ENCODE measurements at regions not wholly inside any gene's neighbourhood (a gene's known extent, or its start where the extent isn't known, plus 50 kb on each side); places are given as distances from the start of the nearest gene placed in this dataset.
"Not testable (repeated sequence)": the region's sequence is repeated elsewhere in the genome, so short reads cannot be mapped to it uniquely, and the experiment has no call there.

GRCh38 chr3:40649346-40649745, 124.6 kb downstream of the ZNF621 start:
- no peak for DNase-seq

GRCh38 chr3:40652072-40652471, 127.3 kb downstream of the ZNF621 start:
- no peak for DNase-seq

GRCh38 chr3:40653001-40653400, 128.2 kb downstream of the ZNF621 start:
- DNase-seq: no peak

- DNase-seq: no peak
These were observed 129.1 kb downstream of the ZNF621 start for GRCh38 chr3:40653878-40654277.

- no peak for DNase-seq
These were observed 130.8 kb downstream of the ZNF621 start for GRCh38 chr3:40655551-40655950.

- no peak for DNase-seq
These were observed 132.9 kb downstream of the ZNF621 start for GRCh38 chr3:40657623-40658022.

GRCh38 chr3:40658305-40658704, 133.5 kb downstream of the ZNF621 start:
- DNase-seq: no peak

DNA sequence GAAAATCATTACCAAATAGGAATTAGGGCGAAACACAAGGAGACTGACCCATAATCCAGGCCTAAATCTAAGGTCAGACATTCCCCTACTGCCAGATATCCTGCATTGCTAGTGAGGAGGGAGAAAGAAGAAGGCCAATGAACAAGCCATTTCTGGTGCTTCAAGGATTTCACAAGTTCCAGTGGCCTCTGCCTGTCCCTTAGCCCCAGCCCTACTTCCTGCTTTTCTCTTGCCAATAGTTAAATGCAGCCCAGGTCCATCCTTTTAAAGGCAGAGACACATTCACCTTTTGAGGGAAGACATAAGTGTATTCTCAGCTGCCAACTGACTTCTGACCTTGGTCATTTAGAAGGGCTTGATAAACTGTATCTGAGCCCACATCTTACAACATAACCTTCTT, 135.8 kb downstream of the ZNF621 start:
- DNase-seq: no peak

- no peak for DNase-seq
These were observed 136.5 kb downstream of the ZNF621 start for GRCh38 chr3:40661284-40661683.

GRCh38 chr3:40663280-40663679, 138.5 kb downstream of the ZNF621 start:
- DNase-seq: no peak

- DNase-seq: no peak
These were observed 144.4 kb downstream of the ZNF621 start for GRCh38 chr3:40669176-40669575.

GRCh38 chr3:40672861-40673260, 148.1 kb downstream of the ZNF621 start:
- DNase-seq: no peak

DNA sequence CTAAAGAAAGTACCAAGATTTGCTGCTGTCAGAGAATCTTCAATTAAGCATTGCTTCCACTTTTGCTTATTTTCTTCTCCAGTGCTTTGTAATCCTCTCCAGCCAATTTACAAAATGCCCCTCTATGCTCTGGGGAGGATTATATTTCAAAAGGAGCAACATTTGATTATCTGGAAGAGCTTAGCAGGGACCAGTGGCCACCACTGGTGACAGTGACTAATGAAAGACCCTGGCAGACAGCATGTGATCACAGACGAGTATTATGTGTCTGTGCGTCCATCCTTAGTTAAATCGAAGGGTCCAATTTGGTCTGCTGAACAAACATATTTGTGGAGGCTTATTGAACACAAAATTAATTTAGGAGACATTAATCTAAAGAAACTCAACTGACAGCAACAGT, 152.6 kb downstream of the ZNF621 start:
- no peak for DNase-seq

- no peak for DNase-seq
These were observed 153.0 kb downstream of the ZNF621 start for GRCh38 chr3:40677749-40678148.

DNA sequence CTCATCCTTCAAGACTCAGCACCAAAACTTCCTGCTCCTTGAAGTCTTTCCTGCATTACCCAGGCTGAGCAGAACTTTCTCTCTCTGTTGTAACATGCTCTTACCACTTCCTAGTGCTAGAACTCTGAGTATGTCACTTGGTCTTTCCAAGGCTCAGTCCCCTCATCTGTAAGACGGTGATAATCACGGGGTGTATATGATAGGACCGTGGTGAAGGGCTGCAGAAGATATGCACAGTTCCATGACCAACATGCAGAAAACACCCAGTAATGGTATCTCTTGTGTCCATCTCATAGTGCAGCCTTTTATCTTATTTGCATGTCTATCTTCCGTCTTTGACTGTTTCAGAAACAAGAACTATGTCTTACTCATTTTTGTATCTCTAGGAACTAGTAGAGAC, 154.5 kb downstream of the ZNF621 start:
- no peak for DNase-seq

DNA sequence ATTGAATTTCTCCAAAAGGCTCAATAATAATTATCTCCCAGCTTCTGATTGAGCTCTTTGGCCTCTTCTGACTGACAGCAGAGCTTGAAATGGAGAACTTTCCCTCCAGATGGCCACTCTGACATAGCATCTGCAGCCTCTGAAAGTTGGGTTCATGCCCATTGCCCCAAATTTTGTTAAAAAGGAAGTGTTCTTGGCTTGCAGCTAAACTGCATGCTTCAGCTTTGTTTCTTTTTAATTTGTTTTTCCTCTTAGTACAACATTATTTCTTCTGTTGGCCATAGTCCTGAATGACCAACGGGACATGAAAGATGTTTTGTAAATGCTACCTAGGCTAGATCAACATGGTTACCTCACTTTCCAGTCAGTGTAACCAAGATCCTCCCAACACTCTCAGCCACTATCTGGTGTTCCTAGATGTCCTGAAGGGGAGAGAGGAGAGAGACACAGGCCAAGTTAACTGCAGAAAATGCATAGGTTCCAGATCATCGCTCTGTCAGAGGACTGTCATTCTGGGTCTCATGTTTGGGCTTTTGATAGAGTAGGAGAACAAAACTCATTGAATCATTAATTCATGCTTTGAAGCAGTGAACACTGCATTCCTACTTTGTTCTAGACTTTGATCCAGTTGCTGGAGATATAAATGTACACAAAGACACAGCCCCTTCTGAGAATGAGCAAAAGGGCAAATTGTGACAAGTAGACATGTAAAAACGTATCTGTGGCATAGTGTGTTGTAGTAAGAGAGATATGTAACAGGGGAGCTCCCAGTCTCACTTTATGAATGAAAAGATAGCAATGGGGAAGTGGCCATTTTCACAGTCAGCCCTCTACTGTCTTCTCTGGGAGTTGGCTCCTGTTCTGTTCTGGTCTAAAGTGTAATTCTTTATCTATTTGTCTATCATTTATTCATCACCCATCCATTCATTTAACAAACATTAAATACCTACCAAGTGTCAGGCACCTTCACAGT, 156.2 kb downstream of the ZNF621 start:
- DNase-seq: no peak

DNA sequence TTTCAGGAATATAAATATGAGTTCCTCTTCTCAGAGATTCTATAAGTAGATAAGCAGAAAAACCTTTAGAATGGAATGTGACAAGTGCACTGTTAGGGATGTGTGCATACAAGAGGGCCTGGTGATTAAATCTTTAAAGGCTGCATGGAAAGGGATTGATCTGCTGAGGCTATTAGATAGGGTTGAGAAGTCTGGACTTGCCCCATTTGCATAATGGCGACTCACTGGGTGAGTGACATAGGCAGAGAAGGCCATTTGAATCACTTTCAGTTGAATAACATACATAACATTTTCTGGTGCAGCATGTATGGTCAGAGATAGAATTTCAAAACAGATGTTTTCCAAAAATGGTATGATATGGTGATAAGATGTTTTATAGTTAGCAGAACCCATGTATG, 156.9 kb downstream of the ZNF621 start:
- DNase-seq: no peak

DNA sequence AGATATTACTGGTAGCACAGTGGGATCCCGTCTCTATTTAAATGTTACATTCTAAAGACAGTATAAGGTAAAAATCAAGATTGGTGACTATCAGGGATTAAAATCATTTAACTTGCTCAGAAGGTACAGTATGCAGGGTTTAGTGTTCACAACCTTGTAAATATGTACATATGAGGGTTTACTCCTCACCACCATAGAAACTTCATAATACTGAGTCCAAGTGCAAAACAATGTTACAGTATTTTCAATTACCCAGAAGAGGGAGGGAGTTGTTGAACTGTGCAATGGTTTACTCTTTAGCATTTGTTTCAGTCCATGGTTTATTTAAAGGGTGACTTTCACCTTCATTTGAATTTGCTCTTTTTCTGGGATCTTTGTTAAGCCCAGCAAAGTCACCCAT, 165.1 kb downstream of the ZNF621 start:
- no peak for DNase-seq

- no peak for DNase-seq
These were observed 166.1 kb downstream of the ZNF621 start for GRCh38 chr3:40690749-40691451.

DNA sequence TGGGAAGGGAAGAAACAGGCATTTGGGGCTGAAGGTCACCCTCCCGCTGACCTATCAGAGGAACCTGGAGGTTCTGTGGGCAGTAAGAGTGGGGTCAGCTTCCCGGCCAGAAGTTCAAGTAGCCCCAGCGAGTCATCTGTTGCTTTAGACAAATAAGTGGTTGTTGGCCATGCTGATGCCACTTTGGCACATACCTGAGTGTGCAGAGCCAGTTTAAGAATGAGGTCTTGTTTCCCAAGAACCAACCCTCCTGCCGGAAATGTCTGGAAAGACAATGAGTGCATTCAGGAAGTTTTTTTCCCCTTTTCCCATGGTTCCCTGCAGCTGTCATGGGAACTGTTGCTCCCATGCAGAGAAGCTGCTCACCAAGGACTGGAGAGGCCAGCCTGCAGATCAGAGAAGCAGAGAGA, 166.7 kb downstream of the ZNF621 start:
- no peak for DNase-seq

- DNase-seq: no peak
These were observed 171.1 kb downstream of the ZNF621 start for GRCh38 chr3:40695848-40696247.

- not testable (repeated sequence) for DNase-seq
These were observed 173.9 kb downstream of the ZNF621 start for GRCh38 chr3:40698611-40699010.

DNA sequence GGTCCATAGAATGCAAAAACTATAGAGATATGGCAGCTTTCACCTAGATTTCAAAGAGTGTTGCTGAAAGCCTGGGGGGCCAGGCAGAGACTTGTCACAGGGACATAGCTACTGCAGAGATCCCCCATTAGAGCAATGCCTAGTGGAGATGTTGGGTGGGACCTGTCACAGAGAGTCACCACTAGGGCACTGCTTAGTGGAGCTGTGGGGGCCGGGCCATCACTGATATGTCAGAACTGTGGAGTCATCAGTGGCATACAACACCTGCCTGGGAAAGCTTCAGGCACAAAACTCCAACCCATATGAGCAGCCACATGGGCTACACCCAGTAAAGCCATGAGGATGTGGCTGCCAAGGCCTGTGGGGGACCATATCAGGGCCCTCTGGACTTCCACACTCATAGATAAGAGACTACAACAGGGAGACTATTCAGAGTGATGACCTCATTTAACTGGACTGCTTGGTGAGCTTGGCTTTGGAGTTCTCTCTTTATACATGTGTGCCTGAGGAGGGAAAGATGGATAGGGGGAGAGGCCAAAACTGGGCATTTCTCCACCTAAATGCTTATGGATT, 176.3 kb downstream of the ZNF621 start:
- no peak for DNase-seq

GRCh38 chr3:40704224-40704623, 179.5 kb downstream of the ZNF621 start:
- no peak for DNase-seq

All from stimulated activated CD4-positive, alpha-beta T cell treated with anti-CD3 and anti-CD28 coated beads, Interleukin-2, amount 100 ng/mL, for 24 hours (primary cell).